ENCODE measurements at regions not wholly inside any gene's neighbourhood (a gene's known extent, or its start where the extent isn't known, plus 50 kb on each side); places are given as distances from the start of the nearest gene placed in this dataset.

DNA sequence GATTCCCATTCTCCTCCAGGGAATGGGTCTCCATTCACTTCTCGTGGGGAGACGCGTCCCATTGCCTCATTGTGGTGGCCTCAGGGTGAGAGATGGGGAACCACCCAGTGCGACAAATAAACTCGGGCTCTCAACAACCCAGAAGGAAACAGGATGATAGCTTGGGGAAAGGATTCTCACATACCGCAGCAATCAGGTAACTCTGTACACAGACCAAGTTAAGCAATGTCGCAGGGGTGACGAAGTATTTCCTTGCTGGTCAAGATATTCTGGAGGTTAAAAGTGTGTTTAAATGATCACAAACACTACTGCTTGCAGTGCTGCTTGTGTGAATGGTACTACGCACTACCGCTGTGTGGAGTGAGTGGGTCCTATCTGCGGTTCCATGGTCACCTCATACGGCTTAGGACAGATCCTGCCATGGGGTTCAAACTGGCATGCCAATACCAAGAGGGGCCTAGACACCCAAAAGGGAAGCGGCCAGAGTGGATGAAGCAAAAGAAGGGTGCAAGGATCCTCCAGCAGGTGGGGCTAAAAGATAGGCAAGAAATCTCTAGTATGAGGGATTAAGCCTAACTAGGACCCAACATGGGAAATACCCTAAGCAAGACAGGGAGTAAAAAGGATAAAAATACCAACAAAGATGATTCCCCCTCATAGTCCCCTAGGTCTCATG lies 143.8 kb upstream of the TMEM106B start:
- Histone ChIP-seq H3K4ac (ENCODE audit: low read depth, low read length) (no peak overlapping the region), H2BK120ac (ENCODE audit: low read depth, low read length) (no peak overlapping the region), H3K9me3 (ENCODE audit: control insufficient read depth, insufficient read depth, low read length) (no peaks in the 10 kb centered on the region), H3K4me3 (ENCODE audit: insufficient read depth, low read depth, low read length) (no peak overlapping the region), H3K23ac (ENCODE audit: low read depth, low read length) (no peak overlapping the region), H2BK20ac (ENCODE audit: low read depth, low read length) (no peak overlapping the region; the same call in 1 of the 2 replicates), H3K14ac (replicated peaks; ENCODE audit: low read depth, low read length) (no peak overlapping the region), H3K4me2 (ENCODE audit: low read depth, low read length) (no peak overlapping the region), H3K27ac (ENCODE audit: insufficient read depth, low read length) (no peak overlapping the region), H3K79me1 (ENCODE audit: low read depth in 1 of 2, low read length in 2 of 2) (no peaks in the 10 kb centered on the region), H3K36me3 (ENCODE audit: control insufficient read depth, insufficient read depth, low read length) (no peaks in the 10 kb centered on the region), H3K4me1 (ENCODE audit: control insufficient read depth, insufficient read depth, low read length) (no peaks in the 10 kb centered on the region), H4K5ac (ENCODE audit: low read depth, low read length) (no peak overlapping the region), H3K56ac (ENCODE audit: extremely low read depth, insufficient read depth, low read length) (no peak overlapping the region), H2AFZ (replicated peaks; ENCODE audit: low read length, poor library complexity) (peak overlapping the region; percentile 56), H2AK5ac (ENCODE audit: low read depth, low read length) (no peak overlapping the region), H3K9ac (ENCODE audit: low read depth, low read length) (no peak overlapping the region), H2BK15ac (ENCODE audit: low read depth, low read length) (no peak overlapping the region), H2BK5ac (ENCODE audit: low read depth, low read length, poor library complexity, severe bottlenecking) (no peak overlapping the region), H4K20me1 (ENCODE audit: insufficient read depth, low read length) (no peaks in the 10 kb centered on the region), H3K27me3 (ENCODE audit: control insufficient read depth, insufficient read depth, low read length) (no peaks in the 10 kb centered on the region), H2AK9ac (replicated peaks; ENCODE audit: low read depth, low read length, poor library complexity) (no peak overlapping the region), H4K8ac (ENCODE audit: low read depth in 2 of 2, low read length in 2 of 2) (no peak overlapping the region), H3K9me1 (ENCODE audit: insufficient read depth, low read length) (no peaks in the 10 kb centered on the region), H3K18ac (ENCODE audit: low read depth, low read length) (no peak overlapping the region), H4K91ac (ENCODE audit: insufficient read depth, low read depth, low read length) (no peak overlapping the region)
- CTCF ChIA-PET: interaction anchor here (0.8 kb wide), 1 partner anchor 13 kb away, joined by 3 read pairs; no protein-coding TSS in a partner anchor
- intact Hi-C loops (cut with micrococcal nuclease) (loop anchor here (1.0 to 5.0 kb wide), 8 partner anchors 145 to 640 kb away; partner anchors contain the start of genes THSD7A and TMEM106B), dilution Hi-C loops (cut with HindIII; ENCODE audit: low sequenced_read_pairs, unreplicated experiment) (no loop called here), in situ Hi-C loops (cut with MboI; ENCODE audit: low sequenced_read_pairs) (loop anchor here (5.0 to 25.0 kb wide), 3 partner anchors 255 to 630 kb away; no protein-coding TSS in a partner anchor)
- POLR2A ChIA-PET (ENCODE audit: unreplicated experiment): no interaction called here
- TF ChIP-seq SMC3 (IDR thresholded peaks at IDR 0.05; ENCODE audit: low read depth, low read length) (peak; percentile 72), POLR2A (IDR thresholded peaks at IDR 0.05; ENCODE audit: low read depth, low read length) (no peak), MAZ (IDR thresholded peaks at IDR 0.05; ENCODE audit: borderline replicate concordance, low read depth, low read length) (no peak), NFE2L2 (IDR thresholded peaks at IDR 0.05; ENCODE audit: low read depth, low read length) (no peak), CEBPB (IDR thresholded peaks at IDR 0.05; ENCODE audit: low read depth, low read length) (no peak), RFX5 (IDR thresholded peaks at IDR 0.05; ENCODE audit: low read depth, low read length) (no peak), MXI1 (IDR thresholded peaks at IDR 0.05; ENCODE audit: borderline replicate concordance, low read depth, low read length) (no peak), RAD21 (IDR thresholded peaks at IDR 0.05; ENCODE audit: low read length) (peak; percentile 84), MAFK (IDR thresholded peaks at IDR 0.05; ENCODE audit: low read depth, low read length) (no peak), FOS (IDR thresholded peaks at IDR 0.05; ENCODE audit: low read depth, low read length) (no peak), CHD1 (IDR thresholded peaks at IDR 0.05; ENCODE audit: low read depth, low read length) (no peak), RCOR1 (IDR thresholded peaks at IDR 0.05; ENCODE audit: insufficient replicate concordance, low read length) (no peak), BHLHE40 (IDR thresholded peaks at IDR 0.05; ENCODE audit: low read depth, low read length) (no peak)
- TF ChIP-seq, protein P1, sequence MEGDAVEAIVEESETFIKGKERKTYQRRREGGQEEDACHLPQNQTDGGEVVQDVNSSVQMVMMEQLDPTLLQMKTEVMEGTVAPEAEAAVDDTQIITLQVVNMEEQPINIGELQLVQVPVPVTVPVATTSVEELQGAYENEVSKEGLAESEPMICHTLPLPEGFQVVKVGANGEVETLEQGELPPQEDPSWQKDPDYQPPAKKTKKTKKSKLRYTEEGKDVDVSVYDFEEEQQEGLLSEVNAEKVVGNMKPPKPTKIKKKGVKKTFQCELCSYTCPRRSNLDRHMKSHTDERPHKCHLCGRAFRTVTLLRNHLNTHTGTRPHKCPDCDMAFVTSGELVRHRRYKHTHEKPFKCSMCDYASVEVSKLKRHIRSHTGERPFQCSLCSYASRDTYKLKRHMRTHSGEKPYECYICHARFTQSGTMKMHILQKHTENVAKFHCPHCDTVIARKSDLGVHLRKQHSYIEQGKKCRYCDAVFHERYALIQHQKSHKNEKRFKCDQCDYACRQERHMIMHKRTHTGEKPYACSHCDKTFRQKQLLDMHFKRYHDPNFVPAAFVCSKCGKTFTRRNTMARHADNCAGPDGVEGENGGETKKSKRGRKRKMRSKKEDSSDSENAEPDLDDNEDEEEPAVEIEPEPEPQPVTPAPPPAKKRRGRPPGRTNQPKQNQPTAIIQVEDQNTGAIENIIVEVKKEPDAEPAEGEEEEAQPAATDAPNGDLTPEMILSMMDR (conservative IDR thresholded peaks at IDR 0.05; ENCODE audit: low read depth, low read length): peak; percentile 74
- TF ChIP-seq, protein P2, sequence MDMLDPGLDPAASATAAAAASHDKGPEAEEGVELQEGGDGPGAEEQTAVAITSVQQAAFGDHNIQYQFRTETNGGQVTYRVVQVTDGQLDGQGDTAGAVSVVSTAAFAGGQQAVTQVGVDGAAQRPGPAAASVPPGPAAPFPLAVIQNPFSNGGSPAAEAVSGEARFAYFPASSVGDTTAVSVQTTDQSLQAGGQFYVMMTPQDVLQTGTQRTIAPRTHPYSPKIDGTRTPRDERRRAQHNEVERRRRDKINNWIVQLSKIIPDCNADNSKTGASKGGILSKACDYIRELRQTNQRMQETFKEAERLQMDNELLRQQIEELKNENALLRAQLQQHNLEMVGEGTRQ (IDR thresholded peaks at IDR 0.05; ENCODE audit: low read depth, low read length): no peak
- TF ChIP-seq, protein P3, sequence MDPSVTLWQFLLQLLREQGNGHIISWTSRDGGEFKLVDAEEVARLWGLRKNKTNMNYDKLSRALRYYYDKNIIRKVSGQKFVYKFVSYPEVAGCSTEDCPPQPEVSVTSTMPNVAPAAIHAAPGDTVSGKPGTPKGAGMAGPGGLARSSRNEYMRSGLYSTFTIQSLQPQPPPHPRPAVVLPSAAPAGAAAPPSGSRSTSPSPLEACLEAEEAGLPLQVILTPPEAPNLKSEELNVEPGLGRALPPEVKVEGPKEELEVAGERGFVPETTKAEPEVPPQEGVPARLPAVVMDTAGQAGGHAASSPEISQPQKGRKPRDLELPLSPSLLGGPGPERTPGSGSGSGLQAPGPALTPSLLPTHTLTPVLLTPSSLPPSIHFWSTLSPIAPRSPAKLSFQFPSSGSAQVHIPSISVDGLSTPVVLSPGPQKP (IDR thresholded peaks at IDR 0.05; ENCODE audit: borderline replicate concordance, low read depth, low read length): no peak
- no TSS peak for BruUV-seq (replicated peaks)
- peak; percentile 66 for DNase-seq
- WGBS, 2 experiments (ENCODE audit: extremely low coverage in 2 of 2, insufficient read length in 1 of 2): 91% methylated on average over 9 of the region's 13 CpGs; no CpG with 5 or more reads in 1 of the 2 experiments
- peak; percentile 91 for ATAC-seq (ENCODE audit: low read depth)
